Mammary epithelial cell (primary cell): ENCODE measurements at regions not wholly inside any gene's neighbourhood (a gene's known extent, or its start where the extent isn't known, plus 50 kb on each side); places are given as distances from the start of the nearest gene placed in this dataset.

Experiments
- EZH2 ChIP-seq: IDR thresholded peaks from 2 replicates; pipeline ENCODE4 v1.6.1; 2012; ENCODE audit warnings: low read length, inconsistent platforms, borderline replicate concordance
- TF ChIP-seq, protein P1 (sequence below), 2 donors: IDR thresholded peaks in 1 of 2; conservative IDR thresholded peaks in 1 of 2; 2 replicates each; pipeline ENCODE4 v1.5.1; 2011 to 2012; ENCODE audit warnings: inconsistent platforms in 2 of 2, low read length in 2 of 2, mild to moderate bottlenecking in 2 of 2, control low read depth in 1 of 2, low read depth in 1 of 2; ENCODE audit not compliant: insufficient read depth in 1 of 2; ENCODE audit errors: extremely low read depth in 1 of 2

DNA sequence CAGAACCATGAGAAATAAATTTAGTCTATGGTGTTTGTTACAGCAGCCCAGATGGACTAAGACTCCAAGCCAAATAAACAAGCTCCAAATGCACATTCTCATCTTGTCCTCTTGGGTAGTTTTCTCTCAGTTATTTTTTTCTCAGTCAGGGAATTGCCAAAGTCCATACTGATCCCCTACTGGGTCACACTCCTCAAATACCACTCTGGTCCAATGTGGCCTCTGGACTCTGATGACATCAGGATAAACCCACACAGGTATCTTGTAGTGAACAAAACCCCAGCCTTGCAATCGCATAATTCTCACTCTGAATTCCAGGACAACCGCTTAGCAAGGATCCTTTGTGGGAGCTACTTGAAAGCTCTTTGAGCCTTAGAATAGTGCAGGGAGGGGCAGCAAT, 248.4 kb upstream of the JUN start:
- TF ChIP-seq, protein P1, sequence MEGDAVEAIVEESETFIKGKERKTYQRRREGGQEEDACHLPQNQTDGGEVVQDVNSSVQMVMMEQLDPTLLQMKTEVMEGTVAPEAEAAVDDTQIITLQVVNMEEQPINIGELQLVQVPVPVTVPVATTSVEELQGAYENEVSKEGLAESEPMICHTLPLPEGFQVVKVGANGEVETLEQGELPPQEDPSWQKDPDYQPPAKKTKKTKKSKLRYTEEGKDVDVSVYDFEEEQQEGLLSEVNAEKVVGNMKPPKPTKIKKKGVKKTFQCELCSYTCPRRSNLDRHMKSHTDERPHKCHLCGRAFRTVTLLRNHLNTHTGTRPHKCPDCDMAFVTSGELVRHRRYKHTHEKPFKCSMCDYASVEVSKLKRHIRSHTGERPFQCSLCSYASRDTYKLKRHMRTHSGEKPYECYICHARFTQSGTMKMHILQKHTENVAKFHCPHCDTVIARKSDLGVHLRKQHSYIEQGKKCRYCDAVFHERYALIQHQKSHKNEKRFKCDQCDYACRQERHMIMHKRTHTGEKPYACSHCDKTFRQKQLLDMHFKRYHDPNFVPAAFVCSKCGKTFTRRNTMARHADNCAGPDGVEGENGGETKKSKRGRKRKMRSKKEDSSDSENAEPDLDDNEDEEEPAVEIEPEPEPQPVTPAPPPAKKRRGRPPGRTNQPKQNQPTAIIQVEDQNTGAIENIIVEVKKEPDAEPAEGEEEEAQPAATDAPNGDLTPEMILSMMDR (conservative IDR thresholded peaks at IDR 0.05 in 1 of 2, IDR thresholded peaks at IDR 0.05 in 1 of 2; ENCODE audit: extremely low read depth in 1 of 2, insufficient read depth in 1 of 2, low read depth in 1 of 2, low read length in 2 of 2): no peak
- no peak for TF ChIP-seq EZH2
